ENCODE measurements at regions not wholly inside any gene's neighbourhood (a gene's known extent, or its start where the extent isn't known, plus 50 kb on each side); places are given as distances from the start of the nearest gene placed in this dataset.

GRCh38 chr14:66092748-66093147 is 393.4 kb upstream of the CCDC196 start:
- FAIRE-seq = no peak

GRCh38 chr14:66094001-66094727 is 392.0 kb upstream of the CCDC196 start:
- FAIRE-seq = no peak
- no peak for DNase-seq (ENCODE audit: insufficient read length, low spot score)

More at GRCh38 chr14:66092748-66093147, 393.4 kb upstream of the CCDC196 start:
- DNase-seq (ENCODE audit: insufficient read length, low spot score) = no peak

GRCh38 chr14:66099451-66099850 is 386.7 kb upstream of the CCDC196 start:
- FAIRE-seq (no peak), DNase-seq (ENCODE audit: insufficient read length, low spot score) (no peak)

GRCh38 chr14:66099931-66100330 is 386.2 kb upstream of the CCDC196 start:
- DNase-seq (ENCODE audit: insufficient read length, low spot score) = peak; percentile 4
- FAIRE-seq = no peak

- DNase-seq (ENCODE audit: insufficient read length, low spot score) (no peak), FAIRE-seq (no peak)
Measured at GRCh38 chr14:66101662-66102061, 384.5 kb upstream of the CCDC196 start.

GRCh38 chr14:66104486-66104885 is 381.7 kb upstream of the CCDC196 start:
- FAIRE-seq (no peak), DNase-seq (ENCODE audit: insufficient read length, low spot score) (no peak)

- no peak for DNase-seq (ENCODE audit: insufficient read length, low spot score)
- FAIRE-seq = no peak
Measured at GRCh38 chr14:66105815-66106214, 380.4 kb upstream of the CCDC196 start.

- FAIRE-seq (no peak), DNase-seq (ENCODE audit: insufficient read length, low spot score) (no peak)
Measured at GRCh38 chr14:66109426-66109825, 376.7 kb upstream of the CCDC196 start.

GRCh38 chr14:66111891-66112290 is 374.3 kb upstream of the CCDC196 start:
- FAIRE-seq (no peak), DNase-seq (ENCODE audit: insufficient read length, low spot score) (no peak)

- DNase-seq (ENCODE audit: insufficient read length, low spot score) (no peak), FAIRE-seq (no peak)
Measured at GRCh38 chr14:66114071-66114470, 372.1 kb upstream of the CCDC196 start.

GRCh38 chr14:66115740-66116502 is 370.2 kb upstream of the CCDC196 start:
- no peak for FAIRE-seq
- no peak for DNase-seq (ENCODE audit: insufficient read length, low spot score)

- no peak for FAIRE-seq
- DNase-seq (ENCODE audit: insufficient read length, low spot score) = no peak
Measured at GRCh38 chr14:66116732-66117131, 369.4 kb upstream of the CCDC196 start.

GRCh38 chr14:66117600-66117999 is 368.6 kb upstream of the CCDC196 start:
- DNase-seq (ENCODE audit: insufficient read length, low spot score) (no peak), FAIRE-seq (no peak)

GRCh38 chr14:66119606-66120231 is 366.5 kb upstream of the CCDC196 start:
- no peak for DNase-seq (ENCODE audit: insufficient read length, low spot score)
- no peak for FAIRE-seq

GRCh38 chr14:66120402-66120801 is 365.8 kb upstream of the CCDC196 start:
- FAIRE-seq = no peak
- no peak for DNase-seq (ENCODE audit: insufficient read length, low spot score)

GRCh38 chr14:66121859-66122258 is 364.3 kb upstream of the CCDC196 start:
- no peak for DNase-seq (ENCODE audit: insufficient read length, low spot score)
- no peak for FAIRE-seq

- no peak for FAIRE-seq
Measured at GRCh38 chr14:66129224-66129623, 356.9 kb upstream of the CCDC196 start.

GRCh38 chr14:66131111-66131510 is 355.1 kb upstream of the CCDC196 start:
- FAIRE-seq = no peak

More at GRCh38 chr14:66129224-66129623, 356.9 kb upstream of the CCDC196 start:
- DNase-seq (ENCODE audit: insufficient read length, low spot score) = no peak

GRCh38 chr14:66133666-66134065 is 352.5 kb upstream of the CCDC196 start:
- DNase-seq (ENCODE audit: insufficient read length, low spot score) (no peak), FAIRE-seq (no peak)

More at GRCh38 chr14:66131111-66131510, 355.1 kb upstream of the CCDC196 start:
- DNase-seq (ENCODE audit: insufficient read length, low spot score) = no peak

- FAIRE-seq (no peak), DNase-seq (ENCODE audit: insufficient read length, low spot score) (no peak)
Measured at GRCh38 chr14:66135831-66136230, 350.3 kb upstream of the CCDC196 start.

GRCh38 chr14:66137081-66137480 is 349.1 kb upstream of the CCDC196 start:
- no peak for FAIRE-seq

GRCh38 chr14:66139432-66139831 is 346.7 kb upstream of the CCDC196 start:
- DNase-seq (ENCODE audit: insufficient read length, low spot score) (no peak), FAIRE-seq (no peak)

More at GRCh38 chr14:66137081-66137480, 349.1 kb upstream of the CCDC196 start:
- no peak for DNase-seq (ENCODE audit: insufficient read length, low spot score)

Measured in GM19239 (cell line).